ENCODE measurements at regions not wholly inside any gene's neighbourhood (a gene's known extent, or its start where the extent isn't known, plus 50 kb on each side); places are given as distances from the start of the nearest gene placed in this dataset.
A peak's percentile ranks its signal among the peaks of the same experiment; 100 is the strongest.

DNA sequence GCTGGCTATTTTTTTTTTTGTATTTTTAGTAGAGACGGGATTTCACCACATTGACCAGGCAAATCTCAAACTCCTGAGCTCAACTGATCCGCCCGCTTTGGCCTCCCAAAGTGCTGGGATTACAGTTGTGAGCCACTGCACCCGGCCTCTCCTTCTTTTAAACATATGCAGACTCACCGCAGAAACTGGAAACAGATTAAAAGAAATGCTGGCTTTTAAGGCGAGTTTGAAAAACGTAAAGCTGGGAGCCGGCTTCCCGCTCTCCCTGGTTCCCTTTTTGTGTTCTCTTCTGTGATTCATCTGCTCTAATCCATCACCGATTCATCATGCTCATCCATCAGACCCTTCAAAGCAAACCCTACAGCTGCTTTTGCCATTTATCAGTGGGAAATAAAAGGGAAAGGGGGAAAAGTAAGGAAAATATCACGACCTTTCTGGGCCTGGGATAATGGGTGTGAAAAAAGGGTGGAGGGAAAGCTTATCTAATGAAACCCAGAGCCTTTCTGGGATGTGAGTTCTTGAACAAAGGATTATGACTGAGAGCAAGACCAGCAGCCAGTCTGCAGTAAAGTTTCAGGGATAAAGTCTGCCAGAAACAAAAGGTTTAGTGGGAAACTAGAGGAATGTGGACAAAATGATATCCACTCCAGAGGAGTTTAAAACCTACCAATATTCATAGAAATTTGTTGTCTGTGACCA is 92.3 kb upstream of the LRIG1 start:
- no peak for DNase-seq

DNA sequence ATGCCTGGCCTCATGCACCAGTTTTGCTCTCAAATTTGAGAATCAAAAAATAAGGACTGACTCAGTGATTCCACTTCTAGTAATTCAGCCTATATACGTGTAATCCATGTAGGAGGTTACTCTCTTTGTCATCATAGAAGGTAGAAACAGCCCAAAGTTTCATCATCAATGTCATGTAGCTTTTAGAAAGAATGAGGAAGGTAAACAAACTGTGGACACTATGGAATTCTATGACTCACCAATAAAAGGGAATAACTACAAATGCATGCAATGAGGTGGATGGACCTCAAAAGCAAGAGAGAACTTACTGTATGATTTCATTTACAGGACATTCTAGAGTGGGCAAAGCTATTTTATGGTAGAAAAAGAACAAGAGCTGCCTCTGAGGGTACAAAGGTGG is 93.2 kb upstream of the LRIG1 start:
- no peak for DNase-seq

DNA sequence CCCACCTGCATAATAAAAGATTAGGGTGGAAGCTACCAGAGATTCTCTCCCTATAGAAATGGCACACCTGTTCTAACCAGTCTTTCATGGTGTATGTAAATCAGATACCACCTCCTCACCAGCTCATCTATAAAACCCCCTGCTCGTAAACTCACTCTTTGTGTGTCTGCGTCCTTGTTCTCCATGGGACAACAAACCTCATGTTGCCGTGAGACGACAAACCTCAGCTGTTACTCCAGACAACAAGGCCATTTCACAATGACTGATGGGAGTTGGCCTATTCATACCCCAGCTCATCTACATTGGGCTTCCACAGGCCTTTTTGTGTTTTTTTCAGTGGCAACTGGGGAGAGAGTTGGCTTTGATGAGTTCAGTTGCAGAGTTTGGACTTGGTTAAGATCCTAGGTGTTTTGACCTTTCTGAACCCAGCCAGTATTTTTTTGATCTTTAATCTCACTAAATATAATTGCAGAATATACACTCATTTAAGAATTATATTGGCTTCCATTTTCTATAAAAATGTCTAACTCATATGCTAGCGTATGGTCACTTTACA is 96.6 kb upstream of the LRIG1 start:
- DNase-seq: no peak

DNA sequence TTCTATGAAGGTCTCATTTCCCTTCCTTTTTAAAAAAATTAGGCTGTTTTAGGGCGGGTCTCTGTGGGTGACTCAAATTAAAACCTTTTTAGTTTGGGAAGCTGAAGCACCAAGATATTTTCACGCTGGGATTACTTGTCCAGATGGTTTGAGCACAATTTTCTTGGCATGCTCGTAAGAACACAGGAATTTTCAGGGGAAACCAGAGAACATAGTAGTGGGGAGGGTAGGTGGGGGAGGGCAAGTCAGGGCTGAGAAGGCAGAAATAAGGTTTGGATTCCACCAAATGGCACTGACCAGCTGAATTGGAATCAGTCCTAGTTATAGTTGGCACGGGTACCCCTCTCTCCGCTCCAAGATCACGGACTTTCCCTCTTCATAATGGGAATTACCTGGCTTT is 97.3 kb upstream of the LRIG1 start:
- DNase-seq: no peak

- DNase-seq: no peak
Observed at GRCh38 chr3:66602237-66602636, 101.4 kb upstream of the LRIG1 start.

DNA sequence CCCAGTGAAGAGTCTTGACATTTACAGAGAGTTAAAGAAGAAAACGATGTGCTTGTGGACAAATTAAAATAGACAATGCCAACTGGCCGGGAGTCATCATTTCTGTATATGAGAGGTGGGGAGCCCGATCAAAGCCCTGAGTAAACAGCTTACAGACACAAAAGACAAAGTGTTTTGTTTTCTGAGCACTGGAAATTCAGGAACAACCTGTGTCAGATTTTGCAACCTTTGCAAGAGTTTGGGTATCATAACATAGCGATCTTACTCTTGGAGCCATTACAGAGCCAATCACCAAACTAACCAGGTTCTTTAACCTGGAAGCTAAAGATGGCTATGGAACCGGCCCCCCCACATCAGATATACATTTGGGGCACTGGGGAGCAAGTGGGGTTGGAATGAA is 101.9 kb upstream of the LRIG1 start:
- DNase-seq: no peak

GRCh38 chr3:66603151-66603611 is 102.4 kb upstream of the LRIG1 start:
- DNase-seq: no peak

DNA sequence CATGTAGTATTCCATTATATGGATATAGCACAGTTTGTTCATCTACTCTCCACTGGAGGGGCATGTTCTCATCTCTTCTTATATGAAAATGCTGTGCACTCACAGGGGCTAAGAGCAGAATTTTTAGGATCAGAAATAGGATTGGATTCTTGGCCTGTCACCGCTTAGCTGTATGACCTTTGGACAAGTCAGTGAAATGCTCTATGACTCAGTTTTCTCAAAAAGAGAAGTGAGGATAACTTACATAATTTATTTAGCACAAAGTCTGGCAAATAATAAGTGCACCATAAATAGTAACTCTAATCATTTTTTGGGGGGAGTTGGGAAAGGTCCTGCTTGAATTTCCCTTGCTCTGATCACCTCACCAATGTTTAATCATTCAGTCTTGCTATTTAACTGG is 103.7 kb upstream of the LRIG1 start:
- DNase-seq: no peak

GRCh38 chr3:66606126-66606525 is 105.3 kb upstream of the LRIG1 start:
- no peak for DNase-seq

GRCh38 chr3:66606868-66607267 is 106.0 kb upstream of the LRIG1 start:
- no peak for DNase-seq

DNA sequence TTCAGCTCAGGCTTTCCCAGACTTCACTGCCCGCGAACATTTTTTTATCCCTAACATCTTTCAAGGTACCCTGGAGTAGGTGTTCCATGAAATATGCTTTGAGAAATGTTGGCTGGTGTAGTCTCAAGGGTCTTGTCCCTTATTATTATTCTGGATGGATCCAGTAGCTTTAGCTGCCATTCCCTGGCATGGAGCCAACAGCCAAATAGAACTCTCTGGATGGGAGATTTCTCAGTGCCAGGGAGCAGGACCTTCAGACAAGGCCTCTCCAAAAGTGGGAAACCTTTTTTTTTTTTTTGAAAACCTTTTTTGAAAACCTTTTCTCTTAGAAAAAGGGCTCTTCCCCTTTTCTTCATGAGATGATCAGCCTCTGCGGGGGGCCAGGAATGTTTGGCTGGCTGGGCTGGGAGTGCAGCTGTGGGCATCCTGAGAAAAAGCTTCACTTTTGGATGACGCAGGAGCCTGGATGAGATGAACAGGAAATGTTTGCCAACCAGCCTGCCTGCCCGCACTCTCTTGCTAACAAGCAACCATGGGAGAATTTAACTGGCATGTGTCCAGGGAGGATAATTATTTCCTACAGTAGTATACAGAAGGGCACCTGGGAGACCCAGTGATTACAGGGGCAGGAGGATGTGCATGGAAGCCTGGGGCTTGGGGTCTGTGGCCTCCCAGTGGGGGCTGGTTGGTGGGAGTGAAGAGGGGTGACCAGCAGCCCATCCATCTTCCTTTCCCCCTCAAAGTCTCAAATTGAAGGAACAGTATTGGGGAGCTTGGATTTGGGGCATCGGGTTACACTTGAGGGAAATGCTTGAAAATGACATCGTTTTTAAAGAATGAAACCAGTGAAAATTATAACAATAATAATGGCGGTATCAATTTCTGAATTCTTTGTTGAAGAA is 109.1 kb upstream of the LRIG1 start:
- DNase-seq: peak; percentile 70

DNA sequence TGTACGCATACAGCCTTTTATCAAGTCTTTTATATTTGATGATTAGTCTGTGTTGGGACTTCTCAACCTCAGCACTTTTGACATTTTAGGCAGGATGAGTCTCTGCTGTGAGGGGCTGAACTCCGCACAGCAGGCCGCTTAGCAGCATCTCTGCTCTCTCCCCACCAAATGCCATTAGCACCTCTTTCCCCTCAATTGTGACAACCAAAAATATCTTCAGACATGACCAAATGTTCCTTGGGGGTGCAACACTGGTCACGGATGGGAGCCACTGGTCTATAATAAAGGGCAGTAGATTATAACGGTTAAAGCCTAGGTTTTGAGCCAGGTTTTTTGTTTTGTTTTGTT is 109.7 kb upstream of the LRIG1 start:
- DNase-seq: no peak

- no peak for DNase-seq
Observed at GRCh38 chr3:66615643-66616301, 115.0 kb upstream of the LRIG1 start.

DNA sequence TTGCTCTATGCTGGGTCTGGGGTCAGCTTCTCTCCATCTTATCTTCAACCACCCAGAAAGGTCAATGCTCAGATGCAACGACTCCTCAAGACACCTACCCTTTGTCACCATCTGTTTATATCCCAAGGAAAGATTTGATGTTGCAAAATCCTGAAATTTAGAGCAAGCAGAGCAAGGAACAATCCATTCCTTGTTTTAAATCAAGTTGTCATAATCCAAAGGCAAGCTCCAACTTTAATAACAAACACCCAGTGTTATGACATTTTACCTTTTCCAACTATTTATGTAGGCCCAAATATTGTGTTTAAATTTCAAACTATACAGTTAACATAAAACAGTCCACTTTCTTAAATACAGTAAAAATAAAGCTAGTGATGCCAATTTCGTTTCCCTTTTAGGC is 116.5 kb upstream of the LRIG1 start:
- no peak for DNase-seq

DNA sequence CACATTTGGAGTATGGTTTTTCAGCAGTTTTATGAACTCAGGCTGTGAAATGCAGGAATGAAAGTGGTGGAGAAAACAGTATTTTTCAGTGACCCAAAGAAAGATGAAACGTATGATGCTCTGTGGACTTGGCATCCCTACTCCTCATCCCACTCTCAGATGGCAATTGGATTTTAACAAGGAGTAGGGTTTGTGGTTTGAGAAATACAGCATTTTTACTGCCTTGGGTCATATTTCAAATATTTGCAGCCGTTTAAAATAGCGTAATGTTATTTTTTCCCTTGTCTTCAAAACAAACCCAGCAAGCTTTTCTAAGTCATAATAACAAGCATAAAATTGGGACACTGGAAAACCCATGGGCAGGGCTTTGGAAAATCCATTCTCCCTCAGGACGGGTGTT is 117.2 kb upstream of the LRIG1 start:
- DNase-seq: no peak

GRCh38 chr3:66620296-66620695 is 119.5 kb upstream of the LRIG1 start:
- no peak for DNase-seq

GRCh38 chr3:66622756-66623457 is 122.1 kb upstream of the LRIG1 start:
- no peak for DNase-seq

- no peak for DNase-seq
Observed at GRCh38 chr3:66625505-66626216, 124.8 kb upstream of the LRIG1 start.

DNA sequence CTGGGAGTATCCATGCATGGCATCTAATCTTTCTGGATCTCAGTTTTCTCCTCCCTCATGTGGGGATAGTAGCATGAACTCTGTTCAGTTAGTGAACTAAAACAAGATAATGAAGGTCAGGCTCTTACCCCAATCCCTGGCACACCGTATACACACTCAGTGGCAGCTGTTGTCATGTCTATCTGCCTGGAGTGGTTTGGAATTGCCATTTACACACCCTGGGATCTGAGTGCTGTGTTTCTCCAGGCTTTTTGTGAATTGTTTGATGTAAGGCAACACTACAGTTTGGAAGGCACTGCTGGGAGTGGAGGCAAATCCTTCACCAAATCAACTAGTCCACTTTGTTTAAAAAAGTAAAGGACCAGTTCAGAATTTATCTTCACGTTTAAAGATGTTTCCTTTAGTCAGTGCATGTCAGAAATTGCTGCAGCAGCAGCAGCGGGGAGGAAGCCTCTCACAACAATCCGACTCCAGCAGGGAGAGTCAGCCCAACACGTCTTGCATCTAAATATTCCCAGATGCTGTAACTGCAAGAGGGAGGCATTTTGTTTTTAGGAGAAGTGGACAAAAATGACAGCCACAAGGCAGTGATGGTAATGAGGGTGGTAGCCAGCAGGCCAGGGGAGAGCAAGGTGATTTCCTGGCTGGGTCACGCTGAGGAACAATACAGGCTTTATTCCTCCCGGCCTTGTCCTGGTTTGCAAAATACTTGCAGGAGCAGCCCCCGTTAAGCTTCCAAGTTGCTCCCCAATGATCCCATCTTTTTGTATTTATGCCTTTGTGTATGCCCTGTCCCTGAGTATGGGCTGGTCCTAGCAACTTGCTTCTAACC is 128.5 kb upstream of the LRIG1 start:
- DNase-seq: no peak

DNA sequence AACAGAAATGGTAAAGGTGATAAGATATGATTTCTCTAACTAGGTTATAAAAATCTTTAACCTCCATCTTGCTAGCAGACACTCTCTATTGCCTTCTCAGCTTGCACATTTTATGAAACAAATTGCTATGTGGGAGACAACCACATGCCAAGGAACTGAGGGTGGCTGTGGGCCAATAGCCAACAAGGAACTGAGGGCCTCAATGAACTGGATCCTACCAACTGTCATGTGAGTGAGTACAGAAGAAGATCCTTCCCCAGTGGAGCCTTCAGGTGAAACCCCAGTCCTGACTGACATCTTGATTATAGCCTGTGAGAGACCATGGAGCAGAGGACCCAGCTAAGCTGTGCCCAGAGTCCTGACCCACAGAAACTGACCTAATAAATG is 129.2 kb upstream of the LRIG1 start:
- DNase-seq: no peak

Measured in NCI-H748 treated with DMSO at 0.1 percent for 48 hours (cell line).